ENCODE measurements at regions not wholly inside any gene's neighbourhood (a gene's known extent, or its start where the extent isn't known, plus 50 kb on each side); places are given as distances from the start of the nearest gene placed in this dataset.

- Histone ChIP-seq H3K4me1 (peaks cover 0 to 10% of the 10 kb centered on the region in 2 donors), H3K9me3 (no peaks in the 10 kb centered on the region), H3K27ac (peak overlapping the region; percentile 63 to 65), H3K27me3 (no peaks in the 10 kb centered on the region), H3K36me3 (no peaks in the 10 kb centered on the region), H3K4me3 (peak overlapping the region; percentile 5 to 21)
- peak; percentile 72 for ATAC-seq
- no peak for DNase-seq
- intact Hi-C loops (cut with DNase I): no loop called here
- no peak for TF ChIP-seq CTCF (IDR thresholded peaks at IDR 0.05)
These were observed 112.0 kb upstream of the TTC29 start for GRCh38 chr4:147057611-147058190.

- intact Hi-C loops (cut with DNase I): no loop called here
- TF ChIP-seq CTCF (IDR thresholded peaks at IDR 0.05): no peak
- Histone ChIP-seq H3K4me3 (no peak overlapping the region), H3K27ac (no peak overlapping the region), H3K4me1 (peaks cover 0 to 10% of the 10 kb centered on the region in 2 donors), H3K36me3 (no peaks in the 10 kb centered on the region), H3K9me3 (no peaks in the 10 kb centered on the region), H3K27me3 (no peaks in the 10 kb centered on the region)
- ATAC-seq (no peak), DNase-seq (no peak)
These were observed 113.5 kb upstream of the TTC29 start for GRCh38 chr4:147059064-147059731.

GRCh38 chr4:147060151-147060931 is 114.7 kb upstream of the TTC29 start:
- H3K4me1 ChIP-seq: peaks cover 0 to 10% of the 10 kb centered on the region in 2 donors
- no peaks in the 10 kb centered on the region for H3K9me3 ChIP-seq
- DNase-seq (peak in 1 of 4 donors; percentile 72), ATAC-seq (no peak)
- no peak for TF ChIP-seq CTCF (IDR thresholded peaks at IDR 0.05)
- H3K27ac ChIP-seq: no peak overlapping the region
- H3K36me3 ChIP-seq: no peaks in the 10 kb centered on the region
- no peaks in the 10 kb centered on the region for H3K27me3 ChIP-seq
- intact Hi-C loops (cut with DNase I): no loop called here
- no peak overlapping the region for H3K4me3 ChIP-seq

GRCh38 chr4:147064856-147065255 is 119.2 kb upstream of the TTC29 start:
- Histone ChIP-seq H3K4me1 (no peaks in the 10 kb centered on the region), H3K36me3 (no peaks in the 10 kb centered on the region), H3K27ac (no peak overlapping the region), H3K9me3 (no peaks in the 10 kb centered on the region), H3K27me3 (no peaks in the 10 kb centered on the region), H3K4me3 (no peak overlapping the region)
- DNase-seq (no peak), ATAC-seq (no peak)
- no peak for TF ChIP-seq CTCF (IDR thresholded peaks at IDR 0.05)
- intact Hi-C loops (cut with DNase I): no loop called here

GRCh38 chr4:147068564-147068963 is 122.9 kb upstream of the TTC29 start:
- DNase-seq: no peak
- H3K4me3 ChIP-seq: no peak overlapping the region
- H3K4me1 ChIP-seq: no peaks in the 10 kb centered on the region
- TF ChIP-seq CTCF (IDR thresholded peaks at IDR 0.05): no peak
- no peaks in the 10 kb centered on the region for H3K36me3 ChIP-seq
- no peak for ATAC-seq
- no peaks in the 10 kb centered on the region for H3K27me3 ChIP-seq
- H3K9me3 ChIP-seq: peaks cover 0 to 8% of the 10 kb centered on the region in 2 donors
- intact Hi-C loops (cut with DNase I): no loop called here
- no peak overlapping the region for H3K27ac ChIP-seq

Measured in left lung (tissue), 4 donors.